Transverse colon (tissue), 4 donors: ENCODE measurements at regions not wholly inside any gene's neighbourhood (a gene's known extent, or its start where the extent isn't known, plus 50 kb on each side); places are given as distances from the start of the nearest gene placed in this dataset.

Experiments
- DNase-seq: peaks from one replicate; pipeline ENCODE4 v3.0.0-alpha.2; 2019
- H3K27ac ChIP-seq, 4 donors: fragments of 200-600 bp; sonication (generic); 2 replicates each; pipeline ENCODE4 v1.5.1; 2016 to 2018; ENCODE audit warnings: inconsistent platforms in 4 of 4
- H3K27me3 ChIP-seq: fragments of 200-600 bp; sonication (generic); 2 replicates; pipeline ENCODE4 v1.5.1; 2017; ENCODE audit warnings: inconsistent platforms
- H3K36me3 ChIP-seq, 4 donors: fragments of 200-600 bp; sonication (generic); 2 replicates each; pipeline ENCODE4 v1.5.1; 2017 to 2019; ENCODE audit warnings: inconsistent platforms in 4 of 4
- H3K4me1 ChIP-seq, 4 donors: fragments of 200-600 bp; sonication (generic); 2 replicates each; pipeline ENCODE4 v1.5.1; 2017 to 2020; ENCODE audit warnings: inconsistent platforms in 4 of 4
- H3K4me3 ChIP-seq, 4 donors: fragments of 200-600 bp; sonication (generic); 1 replicate in 1 of 4; 2 replicates in 3 of 4; pipeline versions ENCODE4 v1.5.1 to v1.6.1; 2017 to 2019; ENCODE audit warnings: inconsistent platforms in 4 of 4
- H3K9me3 ChIP-seq, 2 donors: fragments of 200-600 bp; sonication (generic); 2 replicates each; pipeline ENCODE4 v1.5.1; 2017 to 2019; ENCODE audit warnings: inconsistent platforms in 2 of 2
- EP300 ChIP-seq: sonication (generic); formaldehyde crosslinking; IDR thresholded peaks from one replicate; pipeline ENCODE4 v1.6.1; 2017; ENCODE audit warnings: antibody characterized with exemption, low read depth
- POLR2A ChIP-seq: fragments of 450-650 bp; IDR thresholded peaks from one replicate; pipeline ENCODE4 v1.6.1; 2016; ENCODE audit warnings: antibody characterized with exemption, mild to moderate bottlenecking, moderate library complexity
- POLR2AphosphoS5 ChIP-seq, 3 donors: sonication (generic); formaldehyde crosslinking; IDR thresholded peaks; one replicate each; pipeline ENCODE4 v1.6.1; 2016; ENCODE audit warnings: antibody characterized with exemption in 3 of 3
- WGBS, 2 donors: methylation state at CpG; one replicate each; pipeline ENCODE4 v1.1.5; 2018; ENCODE audit warnings: low coverage in 1 of 2; 5-methylcytosine and 5-hydroxymethylcytosine counted together
- in situ Hi-C, 4 donors: fragments of 200-750 bp; cut with MboI; loops; one replicate each; pipeline versions ENCODE4 v1.15.0 to v1.15.1; 2017; ENCODE audit warnings: low sequenced_read_pairs in 3 of 4, low pct_ligation_motif_present in 1 of 4, low pct_unique_long_range_greater_than_20kb in 1 of 4
- intact Hi-C: fragments of 100-400 bp; cut with DNase I; formaldehyde crosslinking; loops from one replicate; pipeline ENCODE4 v1.15.1; 2023; ENCODE audit warnings: low total_unique reads
- TF ChIP-seq, protein P1 (sequence below), 5 experiments: fragments of 200-600 bp in 3 of 5; fragments of 450-650 bp in 2 of 5; sonication (generic) in 3 of 5; IDR thresholded peaks; 1 replicate in 2 of 5; 2 replicates in 3 of 5; pipeline ENCODE4 v1.5.1; 2016 to 2017; ENCODE audit warnings: antibody characterized with exemption in 5 of 5, inconsistent platforms in 3 of 5, mild to moderate bottlenecking in 2 of 5, moderate library complexity in 1 of 5

DNA sequence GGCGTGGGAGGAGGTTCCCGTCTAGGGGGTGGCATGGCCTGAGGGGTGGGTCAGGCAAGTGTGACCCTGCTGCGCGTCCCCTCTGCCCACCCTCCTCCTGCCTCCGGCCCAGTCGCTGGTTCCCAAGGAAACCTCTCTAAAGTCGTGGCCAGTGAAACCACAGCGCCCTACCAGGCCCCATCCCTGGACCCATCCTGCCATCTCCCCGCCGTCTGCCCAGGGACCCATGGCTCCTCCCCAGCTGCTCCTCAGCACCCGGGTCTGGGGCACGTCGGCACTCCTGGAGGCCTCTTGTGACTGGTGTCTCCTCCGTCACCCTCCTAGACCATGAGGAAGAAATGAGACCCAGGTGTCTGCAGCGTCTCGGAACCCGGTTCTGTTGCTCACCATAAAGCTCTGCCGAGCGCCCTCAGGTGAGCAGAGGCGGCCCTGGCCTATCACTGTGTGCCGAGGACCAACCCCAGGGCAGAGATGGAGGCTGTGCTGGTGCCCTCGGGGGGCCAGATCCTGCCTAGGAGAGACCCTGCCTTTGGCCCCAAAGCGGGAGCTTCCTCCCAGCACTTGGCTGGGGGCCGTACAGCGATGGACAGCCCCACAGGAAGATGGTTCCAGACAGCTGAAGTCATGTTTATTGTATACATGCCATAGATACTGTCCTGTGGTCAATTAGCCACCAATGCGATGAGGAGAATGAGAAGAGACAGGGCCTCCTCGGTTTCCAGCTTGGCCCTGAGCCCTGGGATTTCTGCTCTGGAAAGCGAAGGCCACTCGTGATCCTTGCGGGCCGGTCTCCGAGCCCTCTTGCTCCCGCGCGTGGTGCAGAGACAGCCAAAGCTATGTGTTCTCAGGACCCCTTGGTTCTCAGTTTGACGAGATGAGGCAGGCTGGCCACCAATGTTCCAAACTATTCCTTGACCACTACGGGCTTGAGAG lies 222.5 kb upstream of the RTL1 start:
- TF ChIP-seq, protein P1, sequence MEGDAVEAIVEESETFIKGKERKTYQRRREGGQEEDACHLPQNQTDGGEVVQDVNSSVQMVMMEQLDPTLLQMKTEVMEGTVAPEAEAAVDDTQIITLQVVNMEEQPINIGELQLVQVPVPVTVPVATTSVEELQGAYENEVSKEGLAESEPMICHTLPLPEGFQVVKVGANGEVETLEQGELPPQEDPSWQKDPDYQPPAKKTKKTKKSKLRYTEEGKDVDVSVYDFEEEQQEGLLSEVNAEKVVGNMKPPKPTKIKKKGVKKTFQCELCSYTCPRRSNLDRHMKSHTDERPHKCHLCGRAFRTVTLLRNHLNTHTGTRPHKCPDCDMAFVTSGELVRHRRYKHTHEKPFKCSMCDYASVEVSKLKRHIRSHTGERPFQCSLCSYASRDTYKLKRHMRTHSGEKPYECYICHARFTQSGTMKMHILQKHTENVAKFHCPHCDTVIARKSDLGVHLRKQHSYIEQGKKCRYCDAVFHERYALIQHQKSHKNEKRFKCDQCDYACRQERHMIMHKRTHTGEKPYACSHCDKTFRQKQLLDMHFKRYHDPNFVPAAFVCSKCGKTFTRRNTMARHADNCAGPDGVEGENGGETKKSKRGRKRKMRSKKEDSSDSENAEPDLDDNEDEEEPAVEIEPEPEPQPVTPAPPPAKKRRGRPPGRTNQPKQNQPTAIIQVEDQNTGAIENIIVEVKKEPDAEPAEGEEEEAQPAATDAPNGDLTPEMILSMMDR (IDR thresholded peaks at IDR 0.05), result no peak
- TF ChIP-seq POLR2A, result no peak
- no peak for TF ChIP-seq POLR2AphosphoS5 (IDR thresholded peaks at IDR 0.05)
- TF ChIP-seq EP300, result no peak
- Histone ChIP-seq H3K27me3 (no peaks in the 10 kb centered on the region), H3K27ac (no peak overlapping the region), H3K36me3 (no peaks in the 10 kb centered on the region), H3K4me3 (no peak overlapping the region), H3K9me3 (no peaks in the 10 kb centered on the region), H3K4me1 (no peaks in the 10 kb centered on the region)
- intact Hi-C loops (no loop called here), in situ Hi-C loops (no loop called here)
- 84% methylated on average over 36 of the region's 37 CpGs; no CpG with 5 or more reads in 1 of the 2 donors for WGBS, 2 donors
- no peak for DNase-seq

DNA sequence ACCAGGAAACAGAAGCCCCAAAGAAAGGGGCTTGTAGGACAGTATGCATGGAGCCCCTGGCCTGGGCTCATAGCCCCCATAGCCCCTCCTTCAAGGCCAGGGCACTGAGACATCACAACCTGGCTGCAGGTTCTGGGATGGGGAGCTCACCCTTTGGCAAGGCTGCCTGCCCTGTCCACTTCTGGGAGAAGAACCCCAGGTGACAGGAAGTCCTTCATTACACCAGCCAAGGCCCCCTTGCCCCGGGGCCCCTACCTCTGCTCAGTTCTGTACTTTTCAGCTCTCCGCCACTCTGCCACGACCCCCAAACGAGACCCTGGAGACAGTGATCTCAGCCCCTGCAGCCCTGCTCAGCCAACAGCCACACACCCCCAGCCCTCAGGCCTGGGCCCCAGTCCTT lies 223.2 kb upstream of the RTL1 start:
- no peak for DNase-seq
- Histone ChIP-seq H3K27me3 (no peaks in the 10 kb centered on the region), H3K27ac (no peak overlapping the region), H3K4me1 (no peaks in the 10 kb centered on the region), H3K9me3 (no peaks in the 10 kb centered on the region), H3K4me3 (no peak overlapping the region), H3K36me3 (no peaks in the 10 kb centered on the region)
- intact Hi-C loops, result no loop called here
- in situ Hi-C loops, result no loop called here
- no peak for TF ChIP-seq EP300
- no peak for TF ChIP-seq POLR2A
- TF ChIP-seq, protein P1 (IDR thresholded peaks at IDR 0.05), result no peak
- no peak for TF ChIP-seq POLR2AphosphoS5 (IDR thresholded peaks at IDR 0.05)
- 55% methylated on average over 4 of the region's 4 CpGs; no CpG with 5 or more reads in 1 of the 2 donors for WGBS, 2 donors

DNA sequence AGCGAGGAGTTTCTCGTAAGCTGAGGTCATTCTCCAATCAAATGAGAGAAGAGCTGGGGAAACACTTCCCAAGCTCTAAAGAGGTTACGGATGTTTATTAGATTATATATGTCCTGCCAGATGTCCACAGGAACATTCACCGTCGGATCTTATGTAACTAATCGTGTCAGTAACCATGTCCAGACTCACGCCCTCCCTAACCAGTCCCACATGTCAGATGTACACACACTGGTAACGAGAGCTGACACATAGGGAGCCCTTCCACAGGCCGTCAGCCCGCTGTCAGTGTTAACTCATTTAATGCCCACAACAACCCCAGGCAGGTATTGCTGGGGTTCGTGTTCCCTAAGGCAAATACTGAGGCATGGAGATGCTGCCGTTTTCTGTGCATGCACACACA lies 223.7 kb upstream of the RTL1 start:
- TF ChIP-seq EP300 (no peak), POLR2AphosphoS5 (IDR thresholded peaks at IDR 0.05) (no peak), POLR2A (no peak)
- TF ChIP-seq, protein P1 (IDR thresholded peaks at IDR 0.05), result no peak
- in situ Hi-C loops, result no loop called here
- intact Hi-C loops, result no loop called here
- 77% methylated on average over 12 of the region's 12 CpGs; no CpG with 5 or more reads in 1 of the 2 donors for WGBS, 2 donors
- no peak for DNase-seq
- Histone ChIP-seq H3K27ac (no peak overlapping the region), H3K9me3 (no peaks in the 10 kb centered on the region), H3K4me3 (no peak overlapping the region), H3K4me1 (no peaks in the 10 kb centered on the region), H3K36me3 (no peaks in the 10 kb centered on the region), H3K27me3 (no peaks in the 10 kb centered on the region)

DNA sequence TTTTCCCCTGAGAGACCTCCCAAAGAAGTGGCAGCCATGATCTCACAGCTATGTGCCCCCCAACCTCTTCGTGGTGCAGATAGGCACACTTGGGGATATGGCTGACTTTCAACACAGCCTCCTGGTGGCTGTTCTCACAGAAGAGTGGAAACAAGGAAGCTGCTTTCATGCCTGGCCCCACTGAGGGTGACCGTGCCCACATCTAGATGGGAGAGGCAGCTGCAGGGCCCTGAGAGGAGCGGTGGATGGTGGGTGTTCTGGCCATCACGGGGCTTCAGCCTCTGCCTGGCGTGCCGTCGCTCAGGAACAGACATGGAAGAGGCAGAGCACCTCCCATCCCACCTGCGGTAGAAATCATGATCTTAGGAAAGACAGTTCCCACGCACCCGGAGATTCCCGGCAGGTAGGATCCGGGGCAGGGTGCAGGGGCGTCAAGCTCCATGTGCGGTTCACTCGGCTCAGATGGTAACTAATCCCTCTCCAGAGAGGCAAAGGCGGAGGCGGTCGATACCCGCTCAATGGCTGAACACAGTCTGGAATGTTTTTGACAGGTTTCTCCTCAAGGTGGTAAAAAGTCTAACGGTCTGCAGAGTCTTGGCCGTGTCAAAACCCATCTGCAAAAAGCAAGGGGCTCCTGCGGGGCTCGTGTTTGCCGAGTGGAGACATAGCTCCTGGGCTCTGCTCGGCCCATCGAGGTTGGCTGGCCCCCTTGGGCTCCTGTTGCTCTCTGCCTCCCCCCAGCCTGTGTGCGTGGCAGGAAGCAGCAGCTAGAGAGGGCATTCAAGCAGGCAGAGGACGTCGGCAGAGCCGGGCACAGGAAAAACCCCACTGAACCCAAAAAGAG lies 225.2 kb upstream of the RTL1 start:
- TF ChIP-seq POLR2A (no peak), POLR2AphosphoS5 (IDR thresholded peaks at IDR 0.05) (no peak), EP300 (no peak)
- TF ChIP-seq, protein P1 (IDR thresholded peaks at IDR 0.05), result no peak
- WGBS, 2 donors, result 78% methylated on average over 23 of the region's 30 CpGs; no CpG with 5 or more reads in 1 of the 2 donors
- Histone ChIP-seq H3K9me3 (no peaks in the 10 kb centered on the region), H3K4me1 (no peaks in the 10 kb centered on the region), H3K27me3 (no peaks in the 10 kb centered on the region), H3K4me3 (no peak overlapping the region), H3K27ac (no peak overlapping the region), H3K36me3 (no peaks in the 10 kb centered on the region)
- in situ Hi-C loops (no loop called here), intact Hi-C loops (no loop called here)
- no peak for DNase-seq
